ENCODE measurements at regions not wholly inside any gene's neighbourhood (a gene's known extent, or its start where the extent isn't known, plus 50 kb on each side); places are given as distances from the start of the nearest gene placed in this dataset.
"Not testable (repeated sequence)": the region's sequence is repeated elsewhere in the genome, so short reads cannot be mapped to it uniquely, and the experiment has no call there.

GRCh38 chr4:72715299-72715698 lies 146.3 kb upstream of the ADAMTS3 start:
- no peaks in the 10 kb centered on the region for H3K9me3 Mint-ChIP-seq
- H3K4me3 Mint-ChIP-seq = no peak overlapping the region
- no peak overlapping the region for H3K27ac Mint-ChIP-seq
- no peaks in the 10 kb centered on the region for H3K27me3 Mint-ChIP-seq (ENCODE audit: low read depth)
- no peaks in the 10 kb centered on the region for H3K36me3 Mint-ChIP-seq (ENCODE audit: low read depth)
- no peaks in the 10 kb centered on the region for H3K4me1 Mint-ChIP-seq
- no peak for TF ChIP-seq CTCF (IDR thresholded peaks at IDR 0.05; ENCODE audit: unreplicated experiment in 3 of 3)

GRCh38 chr4:72714482-72715279 lies 145.7 kb upstream of the ADAMTS3 start:
- Mint-ChIP-seq H3K27me3 (ENCODE audit: low read depth) (no peaks in the 10 kb centered on the region), H3K4me3 (no peak overlapping the region), H3K36me3 (ENCODE audit: low read depth) (no peaks in the 10 kb centered on the region), H3K9me3 (no peaks in the 10 kb centered on the region), H3K27ac (no peak overlapping the region), H3K4me1 (no peaks in the 10 kb centered on the region)
- TF ChIP-seq CTCF (IDR thresholded peaks at IDR 0.05; ENCODE audit: unreplicated experiment in 3 of 3) = no peak

- no peaks in the 10 kb centered on the region for H3K9me3 Mint-ChIP-seq
- no peak for TF ChIP-seq CTCF (IDR thresholded peaks at IDR 0.05; ENCODE audit: unreplicated experiment in 3 of 3)
Measured at GRCh38 chr4:72712997-72713396, 144.0 kb upstream of the ADAMTS3 start.

GRCh38 chr4:72709475-72709874 lies 140.5 kb upstream of the ADAMTS3 start:
- H3K4me3 Mint-ChIP-seq = no peak overlapping the region
- no peaks in the 10 kb centered on the region for H3K4me1 Mint-ChIP-seq
- no peaks in the 10 kb centered on the region for H3K36me3 Mint-ChIP-seq (ENCODE audit: low read depth)
- no peak for TF ChIP-seq CTCF (IDR thresholded peaks at IDR 0.05; ENCODE audit: unreplicated experiment in 3 of 3)
- no peaks in the 10 kb centered on the region for H3K9me3 Mint-ChIP-seq
- H3K27me3 Mint-ChIP-seq (ENCODE audit: low read depth) = no peaks in the 10 kb centered on the region
- H3K27ac Mint-ChIP-seq = no peak overlapping the region

More at GRCh38 chr4:72712997-72713396, 144.0 kb upstream of the ADAMTS3 start:
- H3K36me3 Mint-ChIP-seq (ENCODE audit: low read depth) = no peaks in the 10 kb centered on the region
- no peaks in the 10 kb centered on the region for H3K4me1 Mint-ChIP-seq
- no peak overlapping the region for H3K4me3 Mint-ChIP-seq
- H3K27ac Mint-ChIP-seq = no peak overlapping the region
- H3K27me3 Mint-ChIP-seq (ENCODE audit: low read depth) = no peaks in the 10 kb centered on the region

- H3K4me1 Mint-ChIP-seq = no peaks in the 10 kb centered on the region
- no peak overlapping the region for H3K4me3 Mint-ChIP-seq
- no peaks in the 10 kb centered on the region for H3K27me3 Mint-ChIP-seq (ENCODE audit: low read depth)
- no peak for TF ChIP-seq CTCF (IDR thresholded peaks at IDR 0.05; ENCODE audit: unreplicated experiment in 3 of 3)
- H3K27ac Mint-ChIP-seq = no peak overlapping the region
- H3K9me3 Mint-ChIP-seq = no peaks in the 10 kb centered on the region
- H3K36me3 Mint-ChIP-seq (ENCODE audit: low read depth) = no peaks in the 10 kb centered on the region
Measured at GRCh38 chr4:72706684-72707083, 137.7 kb upstream of the ADAMTS3 start.

- not testable (repeated sequence) for H3K36me3 Mint-ChIP-seq (ENCODE audit: low read depth); H3K27me3 Mint-ChIP-seq (ENCODE audit: low read depth); H3K27ac Mint-ChIP-seq; H3K4me3 Mint-ChIP-seq; H3K4me1 Mint-ChIP-seq; H3K9me3 Mint-ChIP-seq
Measured at GRCh38 chr4:72704925-72705640, 136.1 kb upstream of the ADAMTS3 start.

Measured in nephron (organoid).